CD14-positive monocyte (primary cell): ENCODE measurements at regions not wholly inside any gene's neighbourhood (a gene's known extent, or its start where the extent isn't known, plus 50 kb on each side); places are given as distances from the start of the nearest gene placed in this dataset. TPM values are rescaled to one million over a fixed set of nuclear protein-coding genes. Genes with fewer than 3 reads are reported as not detected.

ENCODE experiments used
- DNase-seq, 3 donors: peaks; one replicate each; pipeline ENCODE4 v3.0.0-alpha.2; 2011 to 2022
- H2AFZ ChIP-seq: 2 replicates; pipeline ENCODE4 v1.6.0; 2012; ENCODE audit warnings: mild to moderate bottlenecking, low read depth, low read length, inconsistent platforms; ENCODE audit not compliant: insufficient read depth, poor library complexity, severe bottlenecking
- H3K27ac ChIP-seq, 2 donors: 1 replicate in 1 of 2; 2 replicates in 1 of 2; pipeline ENCODE4 v1.5.1; 2012 to 2013; ENCODE audit warnings: low read length in 2 of 2, control low read depth in 1 of 2, inconsistent platforms in 1 of 2, low read depth in 1 of 2, mild to moderate bottlenecking in 1 of 2
- H3K27me3 ChIP-seq, 2 donors: one replicate each; pipeline versions ENCODE4 v1.6.0 to v1.6.1; 2011 to 2013; ENCODE audit warnings: low read length in 2 of 2; ENCODE audit not compliant: control insufficient read depth in 2 of 2, insufficient read depth in 2 of 2
- H3K36me3 ChIP-seq, 2 donors: replicated peaks in 1 of 2; 1 replicate in 1 of 2; 2 replicates in 1 of 2; pipeline versions ENCODE4 v1.5.1 to v1.6.1; 2012 to 2013; ENCODE audit warnings: low read length in 2 of 2, control low read depth in 1 of 2, inconsistent platforms in 1 of 2, mild to moderate bottlenecking in 1 of 2; ENCODE audit not compliant: insufficient read depth in 2 of 2, control insufficient read depth in 1 of 2
- H3K4me1 ChIP-seq, 2 donors: 1 replicate in 1 of 2; 2 replicates in 1 of 2; pipeline versions ENCODE4 v1.5.1 to v1.6.1; 2012 to 2013; ENCODE audit warnings: low read length in 2 of 2, control low read depth in 1 of 2, inconsistent platforms in 1 of 2, mild to moderate bottlenecking in 1 of 2, moderate library complexity in 1 of 2; ENCODE audit not compliant: insufficient read depth in 2 of 2, control insufficient read depth in 1 of 2
- H3K4me2 ChIP-seq: replicated peaks from 2 replicates; pipeline ENCODE3; 2012; ENCODE audit warnings: low read length, moderate library complexity, mild to moderate bottlenecking; ENCODE audit not compliant: poor library complexity, severe bottlenecking; ENCODE audit errors: extremely low read depth
- H3K4me3 ChIP-seq, 3 experiments: fragments of 200-600 bp in 1 of 3; sonication (generic) in 1 of 3; replicated peaks in 1 of 3; 1 replicate in 2 of 3; 2 replicates in 1 of 3; pipeline ENCODE4 v1.5.1; 2011 to 2013; ENCODE audit warnings: low read length in 3 of 3, mild to moderate bottlenecking in 3 of 3, control low read depth in 2 of 3, low read depth in 2 of 3, inconsistent platforms in 1 of 3, moderate library complexity in 1 of 3
- H3K79me2 ChIP-seq: 2 replicates; pipeline ENCODE4 v1.6.0; 2012; ENCODE audit warnings: mild to moderate bottlenecking, control low read depth, inconsistent platforms, low read length, moderate library complexity; ENCODE audit not compliant: insufficient read depth
- H3K9ac ChIP-seq: 2 replicates; pipeline ENCODE4 v1.6.0; 2017; ENCODE audit warnings: low read length, mild to moderate bottlenecking; ENCODE audit not compliant: insufficient read depth, poor library complexity, severe bottlenecking
- H3K9me3 ChIP-seq, 2 donors: replicated peaks in 1 of 2; 1 replicate in 1 of 2; 2 replicates in 1 of 2; pipeline versions ENCODE4 v1.5.1 to v1.6.1; 2012 to 2013; ENCODE audit warnings: low read length in 2 of 2, control low read depth in 1 of 2; ENCODE audit not compliant: control insufficient read depth in 1 of 2, insufficient read depth in 1 of 2
- H4K20me1 ChIP-seq: 2 replicates; pipeline ENCODE4 v1.6.0; 2012; ENCODE audit warnings: mild to moderate bottlenecking, low read length, control low read depth, moderate library complexity; ENCODE audit not compliant: insufficient read depth
- H3K27ac Mint-ChIP-seq, 7 donors: one replicate each; pipeline ENCODE4 v1.8.0; 2020; ENCODE audit warnings: mild to moderate bottlenecking in 7 of 7, mixed read lengths in 7 of 7, moderate library complexity in 6 of 7, inconsistent platforms in 2 of 7
- H3K27me3 Mint-ChIP-seq, 3 donors: one replicate each; pipeline ENCODE4 v1.8.0; 2021 to 2022; ENCODE audit warnings: low read depth in 3 of 3, mild to moderate bottlenecking in 3 of 3, mixed read lengths in 3 of 3, moderate library complexity in 3 of 3, inconsistent platforms in 1 of 3
- H3K36me3 Mint-ChIP-seq, 2 donors: one replicate each; pipeline ENCODE4 v1.8.0; 2020; ENCODE audit warnings: mixed read lengths in 2 of 2, inconsistent platforms in 1 of 2, mild to moderate bottlenecking in 1 of 2
- H3K4me1 Mint-ChIP-seq: one replicate; pipeline ENCODE4 v1.8.0; 2020; ENCODE audit warnings: mild to moderate bottlenecking, mixed read lengths
- H3K4me3 Mint-ChIP-seq, 2 donors: one replicate each; pipeline ENCODE4 v1.8.0; 2020; ENCODE audit warnings: mild to moderate bottlenecking in 2 of 2, mixed read lengths in 2 of 2, moderate library complexity in 1 of 2
- H3K9me3 Mint-ChIP-seq, 7 donors: one replicate each; pipeline ENCODE4 v1.8.0; 2020 to 2022; ENCODE audit warnings: mixed read lengths in 7 of 7, mild to moderate bottlenecking in 6 of 7, moderate library complexity in 6 of 7, inconsistent platforms in 2 of 7
- CTCF ChIP-seq: fragments of 200-600 bp; IDR thresholded peaks from one replicate; pipeline ENCODE4 v1.8.0; 2022; ENCODE audit warnings: antibody characterized with exemption, mild to moderate bottlenecking
- WGBS: methylation state at CpG from one replicate; pipeline ENCODE4 v1.1.5; 2013; ENCODE audit warnings: missing lambda C conversion rate; ENCODE audit not compliant: insufficient coverage; 5-methylcytosine and 5-hydroxymethylcytosine counted together
- intact Hi-C, 2 donors: fragments of 100-400 bp; cut with micrococcal nuclease; formaldehyde crosslinking; loops; one replicate each; pipeline versions ENCODE4 v1.15.0 to v1.15.1; 2023
- small RNA-seq: library from RNA; depleted of rRNA; stranded (forward); fragments of <200 nt; gene quantifications from one replicate; pipeline ENCODE3, GENCODE V24; 2012; ENCODE audit warnings: low read depth; ENCODE audit not compliant: insufficient read length

GRCh38 chr5:88934439-88934838, 51.5 kb upstream of the MEF2C start:
- H3K27me3 Mint-ChIP-seq = no peaks in the 10 kb centered on the region
- no peak overlapping the region for H3K27ac ChIP-seq

More at GRCh38 chr5:88934439-88934838, 51.5 kb upstream of the MEF2C start:
- no peaks in the 10 kb centered on the region for H3K27me3 ChIP-seq
- no peak for TF ChIP-seq CTCF
- intact Hi-C loops = no loop called here
- H3K4me3 ChIP-seq = no peak overlapping the region
- Mint-ChIP-seq H3K9me3 (no peaks in the 10 kb centered on the region), H3K27ac (no peak overlapping the region), H3K4me1 (peaks cover 9% of the 10 kb centered on the region), H3K4me3 (no peak overlapping the region), H3K36me3 (peaks cover 0 to 3% of the 10 kb centered on the region in 2 donors)
- H3K4me2 ChIP-seq = no peak overlapping the region
- H2AFZ ChIP-seq = no peak overlapping the region
- H3K79me2 ChIP-seq = no peaks in the 10 kb centered on the region
- peaks cover 5% of the 10 kb centered on the region in 2 donors for H3K4me1 ChIP-seq
- 100% methylated on average over 1 of the region's 3 CpGs for WGBS
- DNase-seq = no peak
- no peak overlapping the region for H3K9ac ChIP-seq
- H3K9me3 ChIP-seq = no peaks in the 10 kb centered on the region
- no peaks in the 10 kb centered on the region for H3K36me3 ChIP-seq
- H4K20me1 ChIP-seq = no peaks in the 10 kb centered on the region

Small RNAs in the stretch of these regions (small RNA-seq; reads per million reads assigned to genes)
- gene MIR3660 = not detected
